ENCODE measurements at regions not wholly inside any gene's neighbourhood (a gene's known extent, or its start where the extent isn't known, plus 50 kb on each side); places are given as distances from the start of the nearest gene placed in this dataset.

DNA sequence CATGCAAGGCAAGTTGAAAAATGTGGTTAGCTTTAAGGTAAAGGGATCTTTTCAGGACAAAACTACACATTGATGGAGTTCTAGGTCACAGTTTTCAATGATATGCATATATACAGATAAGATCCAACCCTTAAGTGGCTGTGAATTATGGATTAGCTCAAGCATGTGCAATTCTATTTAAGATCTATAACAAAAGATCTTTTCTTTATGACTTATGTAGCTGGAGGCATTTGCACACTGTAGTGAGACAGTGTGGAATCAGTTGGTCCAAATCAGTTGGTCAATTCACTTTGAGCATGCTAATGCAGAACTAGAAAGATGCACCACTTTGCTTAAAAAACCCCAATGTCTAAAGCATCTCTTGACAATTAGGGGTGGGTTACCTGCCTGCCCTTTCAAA is 417.1 kb upstream of the ZEB2 start:
- Histone ChIP-seq H3K9me2 (ENCODE audit: insufficient read depth) (no peaks in the 10 kb centered on the region), H2AFZ (ENCODE audit: low read depth, low read length, poor library complexity, severe bottlenecking) (no peak overlapping the region), H3K27ac (ENCODE audit: low read depth, low read length) (no peak overlapping the region), H3K4me1 (ENCODE audit: control insufficient read depth in 1 of 2, insufficient read depth in 2 of 2, low read length in 2 of 2) (peaks cover 0 to 5% of the 10 kb centered on the region in 2 experiments; a peak in 2 of 4 replicates), H3K9ac (ENCODE audit: low read length) (no peak overlapping the region), H3K79me2 (ENCODE audit: insufficient read depth, low read length) (no peaks in the 10 kb centered on the region), H4K20me1 (ENCODE audit: insufficient read depth) (no peaks in the 10 kb centered on the region), H3K9me3 (ENCODE audit: control insufficient read depth in 1 of 2, insufficient read depth in 1 of 2, low read depth in 1 of 2, low read length in 2 of 2) (no peaks in the 10 kb centered on the region), H3K4me3 (replicated peaks in 1 of 2; ENCODE audit: low read depth in 1 of 2, low read length in 2 of 2) (no peak overlapping the region), H3K27me3 (ENCODE audit: insufficient read depth, low read length) (no peaks in the 10 kb centered on the region), H3K36me3 (ENCODE audit: control insufficient read depth in 1 of 2, insufficient read depth in 2 of 2, low read length in 2 of 2) (no peaks in the 10 kb centered on the region), H3K4me2 (ENCODE audit: low read length) (no peak overlapping the region)
- BruUV-seq (replicated peaks) = no TSS peak
- POLR2A ChIA-PET = no interaction called here
- CTCF ChIA-PET = no interaction called here
- DNase-seq (ENCODE audit: low read depth, low spot score) (no peak), ATAC-seq (no peak)
- intact Hi-C loops (cut with micrococcal nuclease) = no loop called here
- RAD21 ChIA-PET (ENCODE audit: low non-redundant PET in 1 of 2, low total read pairs in 2 of 2, uncharacterized antibody in 2 of 2, unreplicated experiment in 2 of 2) = no interaction called here
- TF ChIP-seq EZH2 (IDR thresholded peaks at IDR 0.05) = no peak
- TF ChIP-seq ELF1 (IDR thresholded peaks at IDR 0.05; ENCODE audit: borderline replicate concordance, low read depth) = no peak
- TF ChIP-seq EGR1 (IDR thresholded peaks at IDR 0.05; ENCODE audit: low read depth) = no peak
- TF ChIP-seq CBX3 (IDR thresholded peaks at IDR 0.05; ENCODE audit: low read depth) = no peak
- TF ChIP-seq SP1 (IDR thresholded peaks at IDR 0.05; ENCODE audit: low read depth) = no peak
- no peak for TF ChIP-seq POLR2AphosphoS5 (IDR thresholded peaks at IDR 0.05; ENCODE audit: low read depth, low read length)
- no peak for TF ChIP-seq SRF (IDR thresholded peaks at IDR 0.05; ENCODE audit: low read depth)
- TF ChIP-seq TCF7L2 (IDR thresholded peaks at IDR 0.05; ENCODE audit: borderline replicate concordance, extremely low read depth, insufficient read depth, insufficient read length) = no peak
- no peak for TF ChIP-seq JUND (IDR thresholded peaks at IDR 0.05)
- no peak for TF ChIP-seq SIN3A (IDR thresholded peaks at IDR 0.05; ENCODE audit: low read depth)
- TF ChIP-seq EZH2phosphoT487 (IDR thresholded peaks at IDR 0.05; ENCODE audit: borderline replicate concordance) = no peak
- TF ChIP-seq RAD21 (IDR thresholded peaks at IDR 0.05; ENCODE audit: low read depth) = no peak
- TF ChIP-seq, protein P1, sequence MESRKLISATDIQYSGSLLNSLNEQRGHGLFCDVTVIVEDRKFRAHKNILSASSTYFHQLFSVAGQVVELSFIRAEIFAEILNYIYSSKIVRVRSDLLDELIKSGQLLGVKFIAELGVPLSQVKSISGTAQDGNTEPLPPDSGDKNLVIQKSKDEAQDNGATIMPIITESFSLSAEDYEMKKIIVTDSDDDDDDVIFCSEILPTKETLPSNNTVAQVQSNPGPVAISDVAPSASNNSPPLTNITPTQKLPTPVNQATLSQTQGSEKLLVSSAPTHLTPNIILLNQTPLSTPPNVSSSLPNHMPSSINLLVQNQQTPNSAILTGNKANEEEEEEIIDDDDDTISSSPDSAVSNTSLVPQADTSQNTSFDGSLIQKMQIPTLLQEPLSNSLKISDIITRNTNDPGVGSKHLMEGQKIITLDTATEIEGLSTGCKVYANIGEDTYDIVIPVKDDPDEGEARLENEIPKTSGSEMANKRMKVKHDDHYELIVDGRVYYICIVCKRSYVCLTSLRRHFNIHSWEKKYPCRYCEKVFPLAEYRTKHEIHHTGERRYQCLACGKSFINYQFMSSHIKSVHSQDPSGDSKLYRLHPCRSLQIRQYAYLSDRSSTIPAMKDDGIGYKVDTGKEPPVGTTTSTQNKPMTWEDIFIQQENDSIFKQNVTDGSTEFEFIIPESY (IDR thresholded peaks at IDR 0.05; ENCODE audit: extremely low read depth, insufficient replicate concordance, low read length) = no peak
- TF ChIP-seq, protein P2, sequence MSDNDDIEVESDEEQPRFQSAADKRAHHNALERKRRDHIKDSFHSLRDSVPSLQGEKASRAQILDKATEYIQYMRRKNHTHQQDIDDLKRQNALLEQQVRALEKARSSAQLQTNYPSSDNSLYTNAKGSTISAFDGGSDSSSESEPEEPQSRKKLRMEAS (IDR thresholded peaks at IDR 0.05) = no peak
- no peak for TF ChIP-seq YY1 (IDR thresholded peaks at IDR 0.05; ENCODE audit: extremely low read depth, insufficient replicate concordance, low read depth, low read length)
- TF ChIP-seq, protein P3, sequence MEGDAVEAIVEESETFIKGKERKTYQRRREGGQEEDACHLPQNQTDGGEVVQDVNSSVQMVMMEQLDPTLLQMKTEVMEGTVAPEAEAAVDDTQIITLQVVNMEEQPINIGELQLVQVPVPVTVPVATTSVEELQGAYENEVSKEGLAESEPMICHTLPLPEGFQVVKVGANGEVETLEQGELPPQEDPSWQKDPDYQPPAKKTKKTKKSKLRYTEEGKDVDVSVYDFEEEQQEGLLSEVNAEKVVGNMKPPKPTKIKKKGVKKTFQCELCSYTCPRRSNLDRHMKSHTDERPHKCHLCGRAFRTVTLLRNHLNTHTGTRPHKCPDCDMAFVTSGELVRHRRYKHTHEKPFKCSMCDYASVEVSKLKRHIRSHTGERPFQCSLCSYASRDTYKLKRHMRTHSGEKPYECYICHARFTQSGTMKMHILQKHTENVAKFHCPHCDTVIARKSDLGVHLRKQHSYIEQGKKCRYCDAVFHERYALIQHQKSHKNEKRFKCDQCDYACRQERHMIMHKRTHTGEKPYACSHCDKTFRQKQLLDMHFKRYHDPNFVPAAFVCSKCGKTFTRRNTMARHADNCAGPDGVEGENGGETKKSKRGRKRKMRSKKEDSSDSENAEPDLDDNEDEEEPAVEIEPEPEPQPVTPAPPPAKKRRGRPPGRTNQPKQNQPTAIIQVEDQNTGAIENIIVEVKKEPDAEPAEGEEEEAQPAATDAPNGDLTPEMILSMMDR (IDR thresholded peaks at IDR 0.05 in 2 of 3, conservative IDR thresholded peaks at IDR 0.05 in 1 of 3; ENCODE audit: borderline replicate concordance in 1 of 3, insufficient read depth in 1 of 3, low read depth in 2 of 3, low read length in 2 of 3) = no peak
- TF ChIP-seq POLR2A (IDR thresholded peaks at IDR 0.05; ENCODE audit: borderline replicate concordance, extremely low read depth, insufficient read depth, insufficient read length) = no peak
- no peak for TF ChIP-seq ZNF274 (IDR thresholded peaks at IDR 0.05; ENCODE audit: low read depth, low read length)
- no peak for TF ChIP-seq FOSL1 (IDR thresholded peaks at IDR 0.05; ENCODE audit: low read depth)
- TF ChIP-seq ATF3 (IDR thresholded peaks at IDR 0.05) = no peak
